Esophagus squamous epithelium (tissue), 4 donors: ENCODE measurements at regions not wholly inside any gene's neighbourhood (a gene's known extent, or its start where the extent isn't known, plus 50 kb on each side); places are given as distances from the start of the nearest gene placed in this dataset.

Experiments used
- CTCF ChIP-seq, 6 experiments: fragments of 450-650 bp in 4 of 6; fragments of 200-600 bp in 2 of 6; sonication (generic) in 2 of 6; IDR thresholded peaks; one replicate each; pipeline ENCODE4 v1.5.1; 2016 to 2019; ENCODE audit warnings: antibody characterized with exemption in 6 of 6, mild to moderate bottlenecking in 4 of 6, moderate library complexity in 4 of 6
- POLR2A ChIP-seq, 4 donors: fragments of 450-650 bp; IDR thresholded peaks; one replicate each; pipeline ENCODE4 v1.6.1; 2017; ENCODE audit warnings: antibody characterized with exemption in 4 of 4, mild to moderate bottlenecking in 4 of 4, moderate library complexity in 3 of 4

- TF ChIP-seq POLR2A (IDR thresholded peaks at IDR 0.05) (no peak), CTCF (IDR thresholded peaks at IDR 0.05) (no peak)
These were observed 138.4 kb upstream of the MDFIC start for GRCh38 chr7:114783508-114783907.
